Left cardiac atrium (tissue), 4 donors: ENCODE measurements at regions not wholly inside any gene's neighbourhood (a gene's known extent, or its start where the extent isn't known, plus 50 kb on each side); places are given as distances from the start of the nearest gene placed in this dataset.
"Not testable (repeated sequence)": the region's sequence is repeated elsewhere in the genome, so short reads cannot be mapped to it uniquely, and the experiment has no call there.

Experiments used
- ATAC-seq, 2 donors: fragments of 200-7000 bp; cut with Tn5 transposase; one replicate each; pipeline ENCODE4 v1.9.1; 2020; ENCODE audit warnings: mild to moderate bottlenecking in 2 of 2, moderate library complexity in 2 of 2
- DNase-seq: peaks from one replicate; pipeline ENCODE4 v3.0.0-alpha.2; 2020
- intact Hi-C, 2 donors: fragments of 100-400 bp; cut with DNase I; formaldehyde crosslinking; loops; one replicate each; pipeline versions ENCODE4 v1.14.1 to v1.15.1; 2022 to 2023
- donor health status: DM: no; HTN: yes; CAD: no.
- donor health status: DM: no; HTN: yes; CAD: no; lungs with severe emphysema.
- donor health status: DM: yes; HTN: yes; CAD: no.
- donor health status: Dilated cardiomyopathy.

- no peak for ATAC-seq
- intact Hi-C loops: no loop called here
These were observed 424.9 kb upstream of the DPP6 start for GRCh38 chr7:153627323-153627722.

DNA sequence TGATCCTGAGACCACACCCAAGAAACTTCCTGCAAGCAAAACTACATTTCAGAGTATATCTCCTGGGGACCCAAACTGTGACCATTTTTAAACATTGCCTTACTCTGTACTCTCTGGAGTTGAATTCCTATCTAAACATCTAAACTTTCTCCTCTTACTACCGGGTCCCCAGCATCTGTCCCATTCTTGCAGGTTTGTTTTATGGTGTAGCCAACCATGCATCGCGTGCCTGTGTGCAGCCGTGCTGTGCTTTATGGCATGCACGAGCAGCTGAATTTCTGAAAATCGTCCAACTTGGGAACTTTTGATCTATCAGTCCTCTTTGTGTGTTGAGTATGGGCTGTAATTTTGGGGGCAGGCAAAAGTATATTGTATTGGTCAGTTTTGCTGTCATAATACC, 423.8 kb upstream of the DPP6 start:
- intact Hi-C loops: no loop called here
- ATAC-seq: no peak

More at GRCh38 chr7:153627323-153627722, 424.9 kb upstream of the DPP6 start:
- DNase-seq: no peak

DNA sequence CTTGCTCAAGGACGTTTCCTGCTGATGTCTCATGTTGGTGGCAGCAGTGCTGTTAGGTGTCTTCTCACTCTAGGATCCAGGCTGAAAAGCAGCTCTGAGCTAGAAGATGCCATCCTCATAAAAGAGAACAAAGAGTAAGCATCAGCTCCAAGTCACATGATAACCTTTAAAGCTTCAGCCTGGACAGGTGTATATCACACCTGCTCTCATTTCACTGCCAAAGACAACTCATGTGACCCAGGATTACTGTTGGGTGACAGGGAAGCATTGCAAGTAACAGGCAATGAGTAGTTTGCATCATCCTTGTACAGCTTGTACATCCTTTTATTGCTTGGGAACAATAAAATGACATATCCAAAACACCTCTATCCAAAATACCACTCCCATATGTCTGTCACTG, 423.4 kb upstream of the DPP6 start:
- intact Hi-C loops: no loop called here
- ATAC-seq: no peak
- no peak for DNase-seq

More for the DNA sequence above, 423.8 kb upstream of the DPP6 start:
- no peak for DNase-seq

DNA sequence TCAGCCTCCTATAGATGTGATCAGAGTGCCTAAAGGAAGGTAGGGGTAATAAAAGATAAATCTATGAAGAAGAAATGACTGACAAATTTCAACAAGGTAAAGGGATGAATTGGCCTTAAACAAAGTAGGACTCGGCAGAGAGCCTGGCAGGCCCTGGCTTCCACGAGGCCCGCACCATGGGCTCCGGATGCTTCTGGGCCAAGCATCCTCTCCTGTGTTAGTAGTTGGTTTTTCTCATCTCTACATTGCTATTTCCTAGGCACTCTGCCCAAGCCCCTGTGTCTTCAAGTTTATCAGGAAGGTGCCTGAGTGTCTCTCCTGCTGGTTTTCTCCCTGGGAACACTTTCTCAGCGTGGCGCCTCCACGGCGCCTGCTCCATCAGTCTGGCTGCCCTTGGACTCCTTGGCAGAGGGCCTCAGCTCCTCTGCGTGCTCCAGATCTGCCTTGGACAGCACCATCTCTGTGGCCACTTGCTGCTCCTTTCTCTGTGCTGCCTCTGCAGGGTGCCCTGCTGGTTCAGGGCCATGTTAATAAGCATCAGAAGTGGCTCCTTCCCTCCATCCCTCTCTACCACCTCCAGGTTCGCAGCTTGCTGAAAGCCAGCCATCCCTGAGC, 413.3 kb upstream of the DPP6 start:
- intact Hi-C loops: no loop called here
- DNase-seq: peak; percentile 18
- ATAC-seq: peak; percentile 33 to 53

GRCh38 chr7:153640586-153640985, 411.6 kb upstream of the DPP6 start:
- ATAC-seq: no peak
- DNase-seq: no peak
- intact Hi-C loops: no loop called here

DNA sequence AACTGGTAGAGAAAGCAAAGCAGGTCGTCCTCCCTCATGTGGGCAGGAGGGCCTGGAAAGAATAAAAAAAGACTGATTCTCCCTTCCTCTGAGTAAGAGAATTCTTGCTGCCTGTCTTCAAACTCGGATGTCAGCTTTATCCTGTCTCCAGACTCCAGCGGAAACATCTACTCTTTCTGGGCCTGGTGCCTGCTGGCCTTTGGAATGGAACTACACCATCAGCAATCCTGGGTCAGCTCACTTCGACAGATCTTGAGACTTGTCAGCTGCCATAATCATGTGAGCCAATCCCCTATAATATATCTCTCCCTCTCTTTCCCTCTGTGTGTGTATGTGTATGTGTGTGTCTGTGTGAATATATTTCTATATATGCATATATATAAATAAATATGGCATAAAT, 411.0 kb upstream of the DPP6 start:
- DNase-seq (peak; percentile 25), ATAC-seq (peak; percentile 63 to 71)
- intact Hi-C loops: no loop called here

GRCh38 chr7:153642989-153643388, 409.2 kb upstream of the DPP6 start:
- no peak for DNase-seq
- ATAC-seq: no peak
- intact Hi-C loops: no loop called here

GRCh38 chr7:153657182-153657800, 394.9 kb upstream of the DPP6 start:
- intact Hi-C loops: no loop called here
- ATAC-seq: no peak
- DNase-seq: no peak

- intact Hi-C loops: no loop called here
- no peak for DNase-seq
- ATAC-seq: no peak
These were observed 377.1 kb upstream of the DPP6 start for GRCh38 chr7:153675131-153675530.

GRCh38 chr7:153682628-153683027, 369.6 kb upstream of the DPP6 start:
- no peak for ATAC-seq
- intact Hi-C loops: loop anchor here in 1 of 2 donors (10.0 kb wide), 1 partner anchor 298 kb away; no protein-coding TSS in a partner anchor
- no peak for DNase-seq

GRCh38 chr7:153696242-153696641, 356.0 kb upstream of the DPP6 start:
- ATAC-seq: no peak
- DNase-seq: no peak
- intact Hi-C loops: no loop called here

DNA sequence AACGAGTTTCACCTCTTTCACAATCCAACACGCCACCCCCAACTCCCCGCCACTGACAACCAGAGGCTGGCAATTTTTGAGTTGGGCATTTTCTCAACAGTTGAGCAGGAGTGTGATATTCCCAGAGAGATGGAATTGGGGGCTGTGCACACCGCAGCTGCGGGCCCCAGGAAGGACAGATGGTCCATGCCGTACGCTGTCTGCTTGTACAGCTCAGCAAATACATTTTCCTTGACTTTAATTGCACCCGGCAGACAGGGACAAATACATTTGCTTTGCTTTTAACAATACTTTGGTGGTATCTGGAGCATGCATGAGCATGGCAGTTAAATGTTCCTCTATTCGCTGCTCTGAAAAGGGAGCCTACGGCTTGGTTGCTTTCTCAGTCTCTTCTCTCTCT, 354.2 kb upstream of the DPP6 start:
- no peak for ATAC-seq
- intact Hi-C loops: no loop called here
- DNase-seq: no peak

DNA sequence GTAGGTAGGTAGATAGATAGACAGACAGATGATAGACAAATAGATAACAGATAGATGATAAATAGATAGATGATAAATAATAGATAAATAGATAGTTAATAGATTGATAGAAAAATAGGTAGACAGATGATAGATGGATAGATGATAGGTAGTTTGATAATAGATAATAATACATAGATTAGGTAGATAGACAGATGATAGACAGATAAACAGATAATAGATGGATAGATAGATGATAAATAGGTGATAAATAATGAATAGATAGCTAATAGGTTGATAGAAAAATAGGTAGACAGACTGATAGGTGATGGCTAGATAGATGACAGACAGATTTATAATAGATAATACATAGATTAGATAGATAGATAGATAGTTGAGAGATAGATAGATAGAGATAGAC, 350.5 kb upstream of the DPP6 start:
- ATAC-seq (no peak), DNase-seq (no peak)
- intact Hi-C loops: no loop called here

- DNase-seq, intact Hi-C loops, ATAC-seq: not testable (repeated sequence)
These were observed 328.3 kb upstream of the DPP6 start for GRCh38 chr7:153723892-153724291.

DNA sequence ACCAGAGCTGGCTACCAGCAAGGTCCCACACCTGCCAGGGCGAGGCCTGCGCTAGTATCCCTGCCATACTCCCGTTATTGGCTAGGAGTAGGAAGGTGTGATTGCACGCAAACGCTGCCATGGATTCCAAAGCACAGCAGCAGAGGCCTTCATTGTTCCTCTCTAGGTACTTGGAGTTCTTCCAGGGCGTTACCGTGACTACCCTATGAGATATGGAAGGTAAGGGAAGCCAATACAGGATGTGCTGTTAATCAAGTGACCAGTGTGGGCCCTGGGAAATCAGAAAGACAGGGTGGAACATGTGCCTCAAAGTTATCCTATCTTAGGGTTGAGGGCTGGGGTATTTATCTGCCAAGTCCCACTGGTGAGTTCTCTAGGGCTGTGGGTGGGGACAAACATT, 320.7 kb upstream of the DPP6 start:
- ATAC-seq, DNase-seq, intact Hi-C loops: not testable (repeated sequence)

- intact Hi-C loops, ATAC-seq, DNase-seq: not testable (repeated sequence)
These were observed 308.8 kb upstream of the DPP6 start for GRCh38 chr7:153743434-153743833.

DNA sequence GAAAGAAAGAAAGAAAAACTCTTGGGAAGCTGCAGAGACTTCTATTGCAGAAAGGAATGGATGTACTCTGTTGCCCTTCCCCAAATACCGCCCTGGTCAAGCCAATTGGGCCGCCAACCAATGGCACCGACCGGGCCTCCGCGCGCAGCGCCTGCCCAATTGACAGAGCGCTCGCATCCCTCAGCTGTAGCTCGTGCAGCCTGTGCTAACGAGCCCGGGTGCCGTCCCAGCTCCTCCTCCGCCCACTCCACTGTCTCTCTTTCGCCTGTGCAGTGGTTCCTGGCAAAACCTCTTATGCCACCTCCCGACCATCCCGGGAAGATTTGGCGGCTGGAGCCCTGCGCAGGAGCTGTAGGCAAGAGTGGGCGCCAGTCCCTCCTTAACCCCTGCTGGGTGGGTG, 304.2 kb upstream of the DPP6 start:
- DNase-seq, intact Hi-C loops: not testable (repeated sequence)
- peak; percentile 55 to 92 for ATAC-seq

- intact Hi-C loops, DNase-seq: not testable (repeated sequence)
- peak in 1 of 2 donors; percentile 41 for ATAC-seq
These were observed 303.3 kb upstream of the DPP6 start for GRCh38 chr7:153748885-153749284.

DNA sequence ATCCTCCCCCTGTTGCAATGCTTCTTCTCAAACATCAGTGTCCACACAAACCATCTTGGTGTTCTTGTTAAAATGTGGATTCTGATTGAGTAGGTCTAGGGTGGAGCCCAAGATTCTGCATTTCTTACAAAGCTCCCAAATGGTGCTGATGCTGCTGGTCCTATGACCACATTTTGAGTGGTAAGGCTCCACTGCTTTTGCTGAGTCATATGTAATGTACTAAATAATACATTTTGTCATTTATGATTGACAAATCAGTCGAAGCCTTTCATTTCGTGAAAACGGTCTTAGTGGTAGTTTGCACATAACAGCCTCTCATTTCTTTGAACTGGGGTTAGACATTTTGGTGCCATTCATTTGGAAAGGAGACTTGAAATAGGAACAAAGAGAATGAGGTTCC, 286.3 kb upstream of the DPP6 start:
- DNase-seq, ATAC-seq, intact Hi-C loops: not testable (repeated sequence)

- intact Hi-C loops, ATAC-seq, DNase-seq: not testable (repeated sequence)
These were observed 285.3 kb upstream of the DPP6 start for GRCh38 chr7:153766926-153767325.

DNA sequence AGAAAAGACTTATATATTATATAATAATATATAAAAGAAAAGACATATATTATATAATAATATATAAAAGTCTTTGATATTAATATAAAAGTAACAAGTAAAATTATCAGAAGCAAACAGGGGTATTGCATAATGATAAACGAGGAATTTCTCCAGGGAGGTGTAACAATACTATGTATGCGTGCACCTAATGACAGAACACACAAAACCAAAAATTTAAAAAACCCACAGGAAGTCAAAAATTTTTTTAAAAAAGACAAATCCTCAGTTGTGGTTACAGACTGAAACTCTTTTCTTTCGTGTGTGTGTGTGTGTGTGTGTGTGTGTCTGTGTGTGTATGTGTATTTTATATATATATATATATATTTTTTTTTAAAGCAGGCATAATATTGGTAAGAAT, 279.2 kb upstream of the DPP6 start:
- intact Hi-C loops: no loop called here
- ATAC-seq (no peak), DNase-seq (no peak)
